Mucosa of stomach (tissue), 1 donor: ENCODE measurements at regions not wholly inside any gene's neighbourhood (a gene's known extent, or its start where the extent isn't known, plus 50 kb on each side); places are given as distances from the start of the nearest gene placed in this dataset.
"Not testable (repeated sequence)": the region's sequence is repeated elsewhere in the genome, so short reads cannot be mapped to it uniquely, and the experiment has no call there.

ENCODE experiments used
- H3K27me3 ChIP-seq: one replicate; pipeline ENCODE4 v1.7.0; 2013; ENCODE audit warnings: mild to moderate bottlenecking, low read length; ENCODE audit not compliant: control insufficient read depth, insufficient read depth
- H3K36me3 ChIP-seq: one replicate; pipeline ENCODE4 v1.7.0; 2013; ENCODE audit warnings: low read length; ENCODE audit not compliant: control insufficient read depth, insufficient read depth
- H3K4me1 ChIP-seq: one replicate; pipeline ENCODE4 v1.7.0; 2013; ENCODE audit warnings: mild to moderate bottlenecking, low read length; ENCODE audit not compliant: control insufficient read depth, insufficient read depth
- H3K4me3 ChIP-seq: one replicate; pipeline ENCODE4 v1.7.0; 2013; ENCODE audit warnings: low read length
- H3K9ac ChIP-seq: one replicate; pipeline ENCODE4 v1.7.0; 2013; ENCODE audit warnings: mild to moderate bottlenecking, low read length, moderate library complexity
- H3K9me3 ChIP-seq: one replicate; pipeline ENCODE4 v1.7.0; 2013; ENCODE audit warnings: mild to moderate bottlenecking, low read length, moderate library complexity; ENCODE audit not compliant: control insufficient read depth
- donor health status: Pancreatic carcinoma.

GRCh38 chr21:28135646-28136045 is 857.0 kb downstream of the LTN1 start:
- no peak overlapping the region for H3K9ac ChIP-seq
- H3K4me1 ChIP-seq, result no peaks in the 10 kb centered on the region
- peaks cover 8% of the 10 kb centered on the region for H3K9me3 ChIP-seq
- H3K4me3 ChIP-seq, result no peak overlapping the region
- no peaks in the 10 kb centered on the region for H3K36me3 ChIP-seq
- no peaks in the 10 kb centered on the region for H3K27me3 ChIP-seq

- H3K9ac ChIP-seq, result no peak overlapping the region
- no peak overlapping the region for H3K4me3 ChIP-seq
- no peaks in the 10 kb centered on the region for H3K27me3 ChIP-seq
- H3K9me3 ChIP-seq, result peaks cover 8% of the 10 kb centered on the region
- H3K36me3 ChIP-seq, result no peaks in the 10 kb centered on the region
- H3K4me1 ChIP-seq, result no peaks in the 10 kb centered on the region
Observed at GRCh38 chr21:28133116-28133515, 859.6 kb downstream of the LTN1 start.

GRCh38 chr21:28132713-28133112 is 860.0 kb downstream of the LTN1 start:
- Histone ChIP-seq H3K4me3 (no peak overlapping the region), H3K9ac (no peak overlapping the region), H3K9me3 (peaks cover 8% of the 10 kb centered on the region), H3K4me1 (no peaks in the 10 kb centered on the region), H3K36me3 (no peaks in the 10 kb centered on the region), H3K27me3 (no peaks in the 10 kb centered on the region)

- Histone ChIP-seq H3K27me3 (no peaks in the 10 kb centered on the region), H3K9me3 (peaks cover 8% of the 10 kb centered on the region), H3K9ac (no peak overlapping the region), H3K36me3 (no peaks in the 10 kb centered on the region), H3K4me1 (no peaks in the 10 kb centered on the region), H3K4me3 (no peak overlapping the region)
Observed at GRCh38 chr21:28127175-28127785, 865.4 kb downstream of the LTN1 start.

- no peaks in the 10 kb centered on the region for H3K27me3 ChIP-seq
- no peak overlapping the region for H3K4me3 ChIP-seq
- H3K4me1 ChIP-seq, result no peaks in the 10 kb centered on the region
- no peaks in the 10 kb centered on the region for H3K36me3 ChIP-seq
- peaks cover 7% of the 10 kb centered on the region for H3K9me3 ChIP-seq
- H3K9ac ChIP-seq, result no peak overlapping the region
Observed at GRCh38 chr21:28126521-28127174, 866.0 kb downstream of the LTN1 start.

- no peaks in the 10 kb centered on the region for H3K9me3 ChIP-seq
- no peaks in the 10 kb centered on the region for H3K36me3 ChIP-seq
- no peak overlapping the region for H3K9ac ChIP-seq
- H3K4me1 ChIP-seq, result no peaks in the 10 kb centered on the region
- H3K27me3 ChIP-seq, result no peaks in the 10 kb centered on the region
- no peak overlapping the region for H3K4me3 ChIP-seq
Observed at GRCh38 chr21:28124541-28124940, 868.1 kb downstream of the LTN1 start.

- H3K4me3 ChIP-seq, result no peak overlapping the region
- no peak overlapping the region for H3K9ac ChIP-seq
- H3K9me3 ChIP-seq, result no peaks in the 10 kb centered on the region
- H3K4me1 ChIP-seq, result no peaks in the 10 kb centered on the region
- no peaks in the 10 kb centered on the region for H3K36me3 ChIP-seq
- no peaks in the 10 kb centered on the region for H3K27me3 ChIP-seq
Observed at GRCh38 chr21:28118570-28118969, 874.1 kb downstream of the LTN1 start.

- not testable (repeated sequence) for H3K9me3 ChIP-seq, H3K9ac ChIP-seq, H3K4me1 ChIP-seq, H3K36me3 ChIP-seq, H3K27me3 ChIP-seq, H3K4me3 ChIP-seq
Observed at GRCh38 chr21:28114986-28115385, 877.7 kb downstream of the LTN1 start.

GRCh38 chr21:28113718-28114117 is 879.0 kb downstream of the LTN1 start:
- Histone ChIP-seq H3K9me3 (no peaks in the 10 kb centered on the region), H3K36me3 (no peaks in the 10 kb centered on the region), H3K4me3 (no peak overlapping the region), H3K9ac (no peak overlapping the region), H3K27me3 (no peaks in the 10 kb centered on the region), H3K4me1 (no peaks in the 10 kb centered on the region)

- no peak overlapping the region for H3K4me3 ChIP-seq
- H3K9ac ChIP-seq, result no peak overlapping the region
- H3K36me3 ChIP-seq, result no peaks in the 10 kb centered on the region
- no peaks in the 10 kb centered on the region for H3K4me1 ChIP-seq
- no peaks in the 10 kb centered on the region for H3K27me3 ChIP-seq
- H3K9me3 ChIP-seq, result no peaks in the 10 kb centered on the region
Observed at GRCh38 chr21:28112511-28112910, 880.2 kb downstream of the LTN1 start.

GRCh38 chr21:28111151-28111619 is 881.5 kb downstream of the LTN1 start:
- Histone ChIP-seq H3K9me3 (no peaks in the 10 kb centered on the region), H3K36me3 (no peaks in the 10 kb centered on the region), H3K9ac (no peak overlapping the region), H3K4me3 (no peak overlapping the region), H3K27me3 (no peaks in the 10 kb centered on the region), H3K4me1 (no peaks in the 10 kb centered on the region)

GRCh38 chr21:28110716-28111115 is 882.0 kb downstream of the LTN1 start:
- H3K27me3 ChIP-seq, result no peaks in the 10 kb centered on the region
- no peaks in the 10 kb centered on the region for H3K4me1 ChIP-seq
- no peaks in the 10 kb centered on the region for H3K9me3 ChIP-seq
- H3K36me3 ChIP-seq, result no peaks in the 10 kb centered on the region
- H3K4me3 ChIP-seq, result no peak overlapping the region
- no peak overlapping the region for H3K9ac ChIP-seq
